SU-DHL-6 (cell line): ENCODE measurements at regions not wholly inside any gene's neighbourhood (a gene's known extent, or its start where the extent isn't known, plus 50 kb on each side); places are given as distances from the start of the nearest gene placed in this dataset.

Source experiments
- H2AFZ ChIP-seq: fragments of 200-600 bp; sonication (generic); 2 replicates; pipeline ENCODE4 v1.6.1; 2014; ENCODE audit warnings: low read depth, mild to moderate bottlenecking, moderate library complexity, mixed read lengths, antibody characterized with exemption, low read length; ENCODE audit not compliant: severe bottlenecking
- H3F3A ChIP-seq: fragments of 200-600 bp; shearing (Covaris generic); 2 replicates; pipeline ENCODE4 v1.6.0; 2016; ENCODE audit warnings: antibody characterized with exemption, mild to moderate bottlenecking; ENCODE audit not compliant: insufficient read depth
- H3K27ac ChIP-seq: fragments of 200-600 bp; sonication (generic); 2 replicates; pipeline ENCODE4 v1.5.1; 2016; ENCODE audit warnings: low read depth, mild to moderate bottlenecking, low read length, moderate library complexity, mixed read lengths
- H3K27me3 ChIP-seq: fragments of 200-600 bp; sonication (generic), shearing (Covaris generic); 2 replicates; pipeline ENCODE4 v1.6.0; 2014; ENCODE audit warnings: mild to moderate bottlenecking, low read length
- H3K36me3 ChIP-seq: fragments of 200-600 bp; sonication (generic); 2 replicates; pipeline ENCODE4 v1.6.1; 2014; ENCODE audit warnings: mild to moderate bottlenecking, low read length, mixed read lengths
- H3K4me2 ChIP-seq: fragments of 300-600, 200-600 bp; shearing (Covaris generic), sonication (generic); 2 replicates; pipeline ENCODE4 v1.6.0; 2014; ENCODE audit warnings: low read length, low read depth, mild to moderate bottlenecking; ENCODE audit not compliant: poor library complexity, severe bottlenecking
- H3K4me3 ChIP-seq: fragments of 200-600 bp; sonication (generic); 2 replicates; pipeline ENCODE4 v1.5.1; 2014; ENCODE audit warnings: antibody characterized with exemption, low read length, mild to moderate bottlenecking, mixed read lengths; ENCODE audit not compliant: insufficient read depth, poor library complexity, severe bottlenecking
- H3K79me2 ChIP-seq: fragments of 200-600 bp; sonication (generic); 2 replicates; pipeline ENCODE4 v1.6.1; 2014; ENCODE audit warnings: mild to moderate bottlenecking, low read length, moderate library complexity; ENCODE audit not compliant: insufficient read depth
- H3K9ac ChIP-seq: fragments of 200-600 bp; sonication (generic); 2 replicates; pipeline ENCODE4 v1.7.0; 2014; ENCODE audit warnings: mild to moderate bottlenecking, low read length
- H3K9me2 ChIP-seq: fragments of 200-600 bp; sonication (generic); replicated peaks from 2 replicates; pipeline ENCODE4 v1.6.1; 2014; ENCODE audit warnings: low read length; ENCODE audit not compliant: insufficient read depth
- H3K9me3 ChIP-seq: fragments of 200-600 bp; sonication (generic); 2 replicates; pipeline ENCODE4 v1.6.1; 2014; ENCODE audit warnings: low read length, mixed read lengths; ENCODE audit not compliant: insufficient read depth
- H4K20me1 ChIP-seq: fragments of 200-600 bp; sonication (generic); 2 replicates; pipeline ENCODE4 v1.6.1; 2014; ENCODE audit warnings: low read depth, mild to moderate bottlenecking, antibody characterized with exemption, low read length, moderate library complexity, mixed read lengths
- EZH2phosphoT487 ChIP-seq: fragments of 200-600 bp; sonication (generic), shearing (Covaris generic); conservative IDR thresholded peaks from 2 replicates; pipeline ENCODE4 v1.6.1; 2018; ENCODE audit warnings: mild to moderate bottlenecking, antibody characterized with exemption, low read length, moderate library complexity, mixed read lengths
- TF ChIP-seq, protein P1 (sequence below): fragments of 200-600 bp; sonication (generic); IDR thresholded peaks from one replicate; pipeline ENCODE4 v1.5.1; 2017; ENCODE audit warnings: antibody characterized with exemption, mild to moderate bottlenecking, low read length, moderate library complexity; ENCODE audit not compliant: insufficient read depth, poor library complexity, severe bottlenecking

DNA sequence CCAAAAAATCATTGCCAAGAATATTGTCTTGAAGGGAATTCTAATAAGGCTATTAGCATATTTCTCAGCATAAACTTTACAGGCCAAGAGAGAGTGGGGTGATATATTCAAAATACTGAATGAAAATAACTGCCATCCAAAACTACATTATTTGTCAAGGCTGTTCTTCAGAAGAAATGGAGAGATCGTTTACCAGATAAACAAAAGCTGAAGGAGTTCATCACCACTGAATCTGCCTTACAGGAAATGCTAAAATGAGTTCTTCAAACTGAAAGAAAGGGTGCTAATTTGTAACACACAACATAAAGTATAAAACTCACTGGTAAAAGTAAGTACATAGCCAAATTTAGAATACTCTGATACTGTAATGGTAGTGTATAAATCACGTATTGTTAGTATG lies 517.0 kb downstream of the TENT5A start:
- H3K9ac ChIP-seq: no peak overlapping the region
- H3K4me2 ChIP-seq: no peak overlapping the region
- no peak for TF ChIP-seq EZH2phosphoT487
- TF ChIP-seq, protein P1, sequence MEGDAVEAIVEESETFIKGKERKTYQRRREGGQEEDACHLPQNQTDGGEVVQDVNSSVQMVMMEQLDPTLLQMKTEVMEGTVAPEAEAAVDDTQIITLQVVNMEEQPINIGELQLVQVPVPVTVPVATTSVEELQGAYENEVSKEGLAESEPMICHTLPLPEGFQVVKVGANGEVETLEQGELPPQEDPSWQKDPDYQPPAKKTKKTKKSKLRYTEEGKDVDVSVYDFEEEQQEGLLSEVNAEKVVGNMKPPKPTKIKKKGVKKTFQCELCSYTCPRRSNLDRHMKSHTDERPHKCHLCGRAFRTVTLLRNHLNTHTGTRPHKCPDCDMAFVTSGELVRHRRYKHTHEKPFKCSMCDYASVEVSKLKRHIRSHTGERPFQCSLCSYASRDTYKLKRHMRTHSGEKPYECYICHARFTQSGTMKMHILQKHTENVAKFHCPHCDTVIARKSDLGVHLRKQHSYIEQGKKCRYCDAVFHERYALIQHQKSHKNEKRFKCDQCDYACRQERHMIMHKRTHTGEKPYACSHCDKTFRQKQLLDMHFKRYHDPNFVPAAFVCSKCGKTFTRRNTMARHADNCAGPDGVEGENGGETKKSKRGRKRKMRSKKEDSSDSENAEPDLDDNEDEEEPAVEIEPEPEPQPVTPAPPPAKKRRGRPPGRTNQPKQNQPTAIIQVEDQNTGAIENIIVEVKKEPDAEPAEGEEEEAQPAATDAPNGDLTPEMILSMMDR: no peak
- H3K79me2 ChIP-seq: no peaks in the 10 kb centered on the region
- H3K36me3 ChIP-seq: no peaks in the 10 kb centered on the region
- no peaks in the 10 kb centered on the region for H3F3A ChIP-seq
- H2AFZ ChIP-seq: no peak overlapping the region
- H3K27ac ChIP-seq: no peak overlapping the region
- H3K4me3 ChIP-seq: no peak overlapping the region
- no peaks in the 10 kb centered on the region for H4K20me1 ChIP-seq
- no peaks in the 10 kb centered on the region for H3K9me2 ChIP-seq
- H3K27me3 ChIP-seq: no peaks in the 10 kb centered on the region
- H3K9me3 ChIP-seq: no peaks in the 10 kb centered on the region

DNA sequence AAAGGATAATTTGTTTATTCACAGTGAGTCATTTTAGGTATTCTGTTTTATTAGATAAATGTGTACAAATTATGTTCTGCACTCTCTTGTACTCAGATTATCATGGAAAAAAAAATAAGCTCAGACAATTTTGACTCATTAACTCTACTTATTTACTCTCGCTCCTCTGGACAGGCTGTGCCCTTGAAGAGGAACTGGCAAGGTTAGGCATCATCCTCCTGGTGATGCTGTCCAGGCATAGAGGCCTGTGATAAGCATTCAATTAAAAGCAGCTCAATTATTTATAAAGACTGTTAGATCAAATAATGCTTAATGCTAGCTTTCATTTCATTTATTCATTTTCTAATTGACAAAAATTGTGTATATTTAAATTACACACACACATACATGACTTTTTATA lies 518.5 kb downstream of the TENT5A start:
- TF ChIP-seq EZH2phosphoT487: no peak
- TF ChIP-seq, protein P1: no peak
- no peak overlapping the region for H3K27ac ChIP-seq
- no peak overlapping the region for H3K4me3 ChIP-seq
- H2AFZ ChIP-seq: no peak overlapping the region
- no peaks in the 10 kb centered on the region for H3K9me3 ChIP-seq
- no peak overlapping the region for H3K4me2 ChIP-seq
- no peaks in the 10 kb centered on the region for H3K79me2 ChIP-seq
- H4K20me1 ChIP-seq: no peaks in the 10 kb centered on the region
- H3K9ac ChIP-seq: no peak overlapping the region
- H3F3A ChIP-seq: no peaks in the 10 kb centered on the region
- no peaks in the 10 kb centered on the region for H3K9me2 ChIP-seq
- H3K27me3 ChIP-seq: no peaks in the 10 kb centered on the region
- H3K36me3 ChIP-seq: no peaks in the 10 kb centered on the region

DNA sequence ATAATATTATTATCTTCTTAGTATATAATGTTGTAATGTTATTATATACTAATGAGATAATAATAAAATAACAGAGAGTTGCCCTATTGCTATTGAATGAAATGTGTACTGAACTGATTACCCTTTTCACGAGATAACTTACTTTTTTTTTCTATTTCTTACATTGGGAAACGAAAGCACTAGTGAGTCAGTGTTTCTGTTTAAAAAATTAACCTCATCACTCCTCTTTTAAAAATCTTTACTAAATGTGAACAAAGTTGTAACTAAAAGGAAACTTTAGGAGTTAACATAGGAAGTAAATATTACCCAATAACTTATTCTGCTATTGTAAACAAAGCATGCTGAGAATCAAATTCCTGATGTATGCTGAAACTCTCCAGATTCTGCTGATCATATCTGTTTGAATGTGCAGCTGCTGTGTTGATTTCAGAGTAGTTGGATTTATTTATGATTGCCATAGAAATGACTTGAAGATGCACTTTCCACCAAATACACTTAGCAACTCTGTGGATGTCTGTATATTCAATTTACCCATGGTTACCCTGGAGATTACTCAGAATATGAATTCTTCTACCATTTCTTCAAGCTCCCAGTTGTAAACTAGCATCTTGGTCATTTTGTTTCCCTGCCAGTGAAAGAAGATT lies 523.4 kb downstream of the TENT5A start:
- H4K20me1 ChIP-seq: no peaks in the 10 kb centered on the region
- no peaks in the 10 kb centered on the region for H3F3A ChIP-seq
- H3K9ac ChIP-seq: no peak overlapping the region
- no peak overlapping the region for H3K27ac ChIP-seq
- H2AFZ ChIP-seq: no peak overlapping the region
- TF ChIP-seq, protein P1: no peak
- no peak for TF ChIP-seq EZH2phosphoT487
- H3K4me2 ChIP-seq: no peak overlapping the region
- H3K9me2 ChIP-seq: no peaks in the 10 kb centered on the region
- no peaks in the 10 kb centered on the region for H3K27me3 ChIP-seq
- no peak overlapping the region for H3K4me3 ChIP-seq
- H3K36me3 ChIP-seq: no peaks in the 10 kb centered on the region
- no peaks in the 10 kb centered on the region for H3K9me3 ChIP-seq
- no peaks in the 10 kb centered on the region for H3K79me2 ChIP-seq
